HG02885 (cell line): ENCODE measurements at regions not wholly inside any gene's neighbourhood (a gene's known extent, or its start where the extent isn't known, plus 50 kb on each side); places are given as distances from the start of the nearest gene placed in this dataset.

Experiments
- ATAC-seq: cut with Tn5 transposase; IDR thresholded peaks from one replicate; pipeline ENCODE4 v1.9.1; 2021; ENCODE audit warnings: mild to moderate bottlenecking; ENCODE audit not compliant: unreplicated experiment, poor library complexity

DNA sequence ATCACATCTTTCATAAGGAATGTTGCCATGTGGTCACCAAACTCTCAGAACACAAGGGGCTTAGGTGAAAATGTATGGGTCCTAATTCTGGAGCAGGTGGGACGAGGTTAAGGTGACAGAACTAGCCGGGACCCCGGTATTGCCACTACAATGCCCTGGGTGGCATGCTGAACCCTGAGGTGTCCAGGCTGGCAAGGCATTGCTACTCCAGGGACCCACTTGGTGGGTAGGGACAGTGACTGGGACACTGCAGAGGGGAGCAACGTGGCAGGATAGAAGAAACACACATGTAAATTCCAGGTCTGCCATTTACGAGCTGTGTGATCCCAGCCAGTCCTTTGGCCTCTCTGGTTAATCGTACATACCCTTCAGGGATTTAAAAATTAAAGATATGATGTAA lies 206.9 kb upstream of the MVB12B start:
- no peak for ATAC-seq

DNA sequence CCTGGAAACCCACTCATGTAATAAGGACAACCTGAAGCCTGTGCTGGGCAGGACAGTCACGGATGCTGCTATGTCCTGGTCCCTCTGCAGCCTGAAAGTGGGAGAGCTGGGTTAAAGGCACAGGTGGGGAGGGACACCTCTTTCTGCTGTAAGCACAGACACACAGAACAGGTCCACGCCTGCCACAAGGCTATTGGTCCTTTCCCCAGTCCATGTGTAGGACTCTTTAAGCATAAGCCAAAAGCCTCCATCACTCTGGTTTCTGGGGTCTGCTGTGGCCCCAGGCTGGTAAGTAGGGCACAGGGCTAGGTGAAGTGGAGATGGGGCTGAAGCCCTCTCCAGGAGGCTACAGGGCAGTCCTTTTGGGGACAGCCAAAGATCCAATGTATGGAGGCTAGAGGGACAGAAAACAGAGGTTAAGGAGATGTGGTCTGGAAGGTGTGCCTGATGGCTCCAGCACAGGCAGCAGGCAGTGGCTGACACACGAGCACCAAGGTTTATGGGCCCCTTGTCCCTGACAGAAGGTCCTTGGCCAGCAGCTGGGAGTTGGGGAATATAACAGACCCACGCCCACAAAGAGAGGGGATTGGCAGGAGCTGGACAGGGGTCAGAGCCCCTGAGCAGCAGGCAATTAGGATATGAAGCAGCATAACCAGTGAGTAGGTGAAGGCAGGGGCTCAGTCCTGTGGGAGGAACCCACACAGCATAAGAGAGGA lies 203.6 kb upstream of the MVB12B start:
- ATAC-seq, result no peak

DNA sequence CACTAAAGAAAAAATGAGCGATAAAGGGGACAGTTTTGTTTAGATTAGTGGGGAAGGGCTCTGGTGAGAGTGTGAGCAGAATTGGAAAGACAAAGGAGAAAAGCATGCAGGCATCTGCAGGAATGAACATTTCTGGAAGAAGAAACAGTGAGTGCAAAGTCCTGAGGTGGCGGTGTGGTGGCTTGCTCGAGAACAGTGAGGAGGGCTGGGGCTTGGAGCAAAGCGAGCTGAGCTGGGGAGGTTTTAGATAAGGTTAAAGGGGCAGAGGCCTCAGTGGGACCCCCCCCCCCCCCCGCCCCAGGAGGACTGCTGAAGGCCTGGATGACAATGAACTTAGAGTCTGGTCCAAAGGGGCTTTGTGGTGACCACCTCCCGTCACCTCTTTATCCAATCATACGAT lies 202.7 kb upstream of the MVB12B start:
- ATAC-seq, result no peak

DNA sequence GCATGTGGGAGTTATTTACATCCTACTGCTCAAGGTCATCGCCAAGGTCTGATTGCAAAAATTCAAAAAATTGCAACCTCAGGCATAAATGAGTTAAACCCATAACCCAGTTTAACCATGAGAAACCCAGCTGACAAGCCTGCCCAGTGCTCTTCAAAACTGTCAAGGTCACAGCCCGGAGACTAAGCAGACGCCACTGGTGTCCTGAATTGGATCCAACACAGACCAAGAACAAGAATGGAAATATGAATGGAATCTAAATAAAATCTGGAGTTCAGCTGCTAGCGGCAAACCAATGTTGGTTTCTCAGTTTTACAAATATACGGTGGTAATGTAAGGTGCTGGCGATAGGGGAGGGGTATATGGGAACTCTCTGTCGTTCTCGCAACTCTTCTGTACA lies 201.5 kb upstream of the MVB12B start:
- ATAC-seq, result no peak

DNA sequence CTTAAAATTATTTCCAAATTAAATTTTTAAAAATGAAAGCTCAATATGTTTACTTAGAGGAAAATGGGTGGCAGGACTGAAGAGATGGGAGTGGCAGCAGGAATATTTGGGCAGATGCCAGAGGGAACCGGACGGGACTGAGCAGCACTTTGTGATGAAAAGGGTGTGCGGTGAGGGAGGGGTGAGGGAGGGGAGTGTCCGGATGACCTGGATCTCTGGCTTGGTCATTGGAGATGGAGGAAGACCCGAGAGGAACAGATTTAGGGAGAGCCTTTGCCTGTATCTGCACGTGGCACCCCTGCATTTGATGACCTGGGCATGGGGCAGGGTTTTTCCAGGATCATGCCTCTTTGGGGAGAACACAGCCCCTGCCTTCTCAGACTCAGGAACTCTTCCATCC lies 201.1 kb upstream of the MVB12B start:
- ATAC-seq, result no peak

DNA sequence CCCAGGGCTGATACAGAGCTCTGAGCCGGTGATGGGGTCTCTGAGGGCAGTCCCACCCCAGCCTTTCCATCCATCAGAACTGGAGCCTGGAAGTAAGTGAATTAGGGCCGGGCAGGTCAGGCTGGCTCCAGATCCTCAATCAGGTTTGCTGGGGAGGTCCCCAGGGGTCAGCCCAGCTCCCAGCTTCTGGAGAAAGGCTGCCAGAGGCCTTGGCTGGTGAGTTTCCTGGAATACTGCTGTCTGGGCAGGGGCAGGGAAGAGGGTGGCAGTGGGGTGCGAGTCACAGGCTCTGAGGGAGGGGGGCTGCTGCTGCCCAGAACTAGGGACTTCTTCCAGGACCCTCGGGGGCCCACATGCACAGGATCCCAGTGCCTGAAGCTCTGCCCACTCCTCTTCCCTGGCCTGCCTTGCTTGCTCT lies 200.6 kb upstream of the MVB12B start:
- ATAC-seq, result no peak

DNA sequence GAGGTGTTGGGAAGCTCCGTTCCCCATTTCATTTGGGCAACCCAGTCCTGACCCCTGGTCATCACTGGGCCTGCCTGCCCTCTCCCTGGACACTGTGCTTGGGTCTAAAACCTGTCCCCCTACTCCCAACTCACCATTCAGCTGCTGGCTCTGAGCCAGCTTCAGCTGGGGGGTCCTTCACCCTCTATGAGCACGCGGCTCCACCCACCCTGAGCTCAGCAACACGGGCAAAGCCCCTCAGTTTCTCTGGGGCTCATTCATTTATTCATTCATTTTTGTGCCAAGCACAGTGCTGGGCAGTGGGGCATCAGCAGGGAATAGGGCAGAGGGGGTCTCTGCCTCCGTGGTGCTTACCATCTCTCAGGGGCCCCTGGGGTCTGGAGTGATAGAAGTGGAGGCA lies 199.8 kb upstream of the MVB12B start:
- ATAC-seq, result no peak

DNA sequence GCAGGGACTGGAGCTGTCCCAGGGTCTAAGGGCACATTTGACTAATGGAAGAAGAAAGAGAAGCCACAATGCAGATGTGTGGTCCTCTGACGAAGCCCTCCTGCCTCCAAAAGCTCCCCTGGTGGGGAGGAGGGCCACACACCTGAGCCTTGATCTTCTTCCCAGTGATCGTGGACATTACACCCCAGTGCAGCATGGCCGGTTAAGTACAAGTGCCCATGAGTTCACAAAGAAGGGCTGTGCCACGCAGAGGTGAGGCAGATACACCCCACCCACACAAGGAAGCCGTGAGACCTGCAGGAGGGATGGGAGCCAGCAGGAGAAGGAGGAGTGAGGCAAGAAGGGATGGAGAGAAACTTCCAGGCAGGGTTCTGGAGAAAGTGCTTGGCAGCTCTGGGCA lies 199.0 kb upstream of the MVB12B start:
- no peak for ATAC-seq

DNA sequence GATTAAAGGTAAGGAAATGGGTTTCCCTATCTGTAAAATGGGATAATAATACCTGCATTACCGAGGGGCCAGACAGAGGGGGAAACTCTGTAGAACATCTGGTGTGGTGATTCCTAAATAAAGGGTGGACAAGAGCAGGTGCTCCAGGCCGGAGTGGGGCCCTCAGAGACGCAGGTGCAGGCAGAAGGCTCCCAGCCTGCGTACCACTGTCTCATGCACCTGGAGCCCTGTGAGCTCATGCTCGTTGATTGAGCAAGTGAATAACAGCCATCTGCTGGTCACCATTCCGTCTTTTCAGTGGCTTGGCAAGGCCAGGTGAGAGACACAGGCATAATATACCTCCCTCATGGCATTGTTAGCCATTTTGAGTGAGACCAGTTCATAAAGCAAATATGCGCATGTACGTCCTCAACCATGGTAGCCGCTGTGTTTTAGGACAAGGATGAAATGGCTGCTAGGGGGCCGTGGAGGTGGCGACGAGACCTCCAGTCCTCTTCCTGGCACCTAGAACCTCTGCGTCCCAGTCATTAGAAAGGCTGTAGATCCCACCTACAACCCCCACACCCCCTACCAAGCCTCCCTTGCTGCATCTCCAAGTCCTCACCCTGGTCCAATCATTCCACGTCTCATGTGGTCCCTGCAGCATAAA lies 198.0 kb upstream of the MVB12B start:
- no peak for ATAC-seq

DNA sequence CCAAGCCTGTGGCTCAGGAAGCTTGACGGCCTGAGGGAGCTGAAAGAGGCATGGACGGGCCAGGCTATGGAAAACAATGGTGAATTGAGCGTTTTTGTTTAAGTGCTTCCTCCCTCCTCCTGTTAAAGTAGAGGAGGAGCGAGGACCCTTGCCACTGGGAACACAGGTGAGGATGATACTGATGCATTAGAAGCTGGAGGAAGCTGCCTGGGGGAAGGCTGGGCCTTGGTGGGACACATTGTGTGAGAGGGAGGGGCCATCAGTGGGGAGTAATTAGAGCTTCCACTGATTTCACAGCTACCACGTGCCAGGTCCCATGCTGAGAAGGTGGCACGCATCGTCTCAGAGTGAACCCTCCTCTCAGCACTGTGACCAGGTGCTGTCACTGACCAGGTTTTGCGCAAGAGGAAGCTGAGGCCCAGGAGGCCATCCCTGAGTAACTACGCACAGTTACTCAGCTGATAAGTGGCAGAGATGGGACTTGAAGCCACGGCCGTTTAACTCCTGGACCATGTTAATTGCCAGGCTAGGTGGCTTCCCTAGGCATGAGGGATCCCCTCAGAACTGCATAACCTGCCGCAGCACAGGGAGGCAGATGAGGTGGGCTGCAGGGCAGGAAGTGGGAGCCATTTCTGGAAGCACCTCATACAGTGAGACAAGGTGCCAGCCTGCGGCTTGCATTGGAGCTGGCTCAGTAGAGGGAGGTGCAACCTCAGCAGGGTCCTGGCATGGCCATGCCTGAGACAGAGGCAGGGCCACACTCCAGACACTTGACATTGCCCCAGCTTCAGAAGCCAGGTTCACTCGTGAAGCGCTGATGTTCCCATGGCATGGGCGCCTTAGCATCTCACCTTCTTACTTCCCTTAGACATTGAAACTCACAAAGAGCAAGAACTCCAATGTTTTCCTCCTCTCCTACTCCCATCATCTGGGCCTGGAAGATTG lies 195.3 kb upstream of the MVB12B start:
- ATAC-seq, result no peak

DNA sequence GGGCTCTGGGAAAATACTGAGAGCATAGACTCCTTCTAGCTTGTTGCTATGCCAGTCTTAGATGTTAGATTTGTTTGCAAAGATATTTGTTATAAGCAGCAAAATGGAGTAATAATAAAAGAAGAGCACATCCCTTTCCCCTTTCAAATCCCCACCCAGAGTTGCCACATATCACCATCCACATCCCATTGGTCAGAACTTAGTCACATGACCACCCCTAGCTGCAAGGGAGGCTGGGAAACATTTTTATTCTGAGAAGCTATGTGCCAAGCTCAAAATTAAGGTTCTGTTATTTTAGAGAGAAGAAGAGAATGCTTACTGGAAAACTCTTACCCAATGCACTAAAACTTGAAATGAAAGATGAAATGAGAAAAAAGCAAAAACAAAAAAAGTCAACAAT lies 193.9 kb upstream of the MVB12B start:
- ATAC-seq, result no peak

DNA sequence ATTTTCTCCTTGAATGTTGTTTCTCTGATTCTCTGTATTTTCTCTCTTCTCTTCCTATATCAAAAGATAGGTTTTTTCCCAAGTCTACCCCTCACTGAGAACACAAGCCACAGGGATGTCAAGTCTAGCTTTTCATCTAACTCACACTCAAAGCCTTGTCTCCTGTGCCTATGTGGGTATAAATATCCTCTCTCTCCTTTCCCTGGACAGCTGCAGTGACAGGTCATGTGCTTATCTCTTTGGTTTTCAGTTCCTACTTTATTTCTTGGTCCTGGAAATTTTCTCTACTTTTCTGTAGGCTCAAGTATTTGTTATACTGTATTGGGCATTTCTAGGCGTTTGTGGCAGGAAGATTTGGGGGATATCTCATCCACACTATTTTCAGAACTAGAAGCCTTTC lies 182.4 kb upstream of the MVB12B start:
- no peak for ATAC-seq

DNA sequence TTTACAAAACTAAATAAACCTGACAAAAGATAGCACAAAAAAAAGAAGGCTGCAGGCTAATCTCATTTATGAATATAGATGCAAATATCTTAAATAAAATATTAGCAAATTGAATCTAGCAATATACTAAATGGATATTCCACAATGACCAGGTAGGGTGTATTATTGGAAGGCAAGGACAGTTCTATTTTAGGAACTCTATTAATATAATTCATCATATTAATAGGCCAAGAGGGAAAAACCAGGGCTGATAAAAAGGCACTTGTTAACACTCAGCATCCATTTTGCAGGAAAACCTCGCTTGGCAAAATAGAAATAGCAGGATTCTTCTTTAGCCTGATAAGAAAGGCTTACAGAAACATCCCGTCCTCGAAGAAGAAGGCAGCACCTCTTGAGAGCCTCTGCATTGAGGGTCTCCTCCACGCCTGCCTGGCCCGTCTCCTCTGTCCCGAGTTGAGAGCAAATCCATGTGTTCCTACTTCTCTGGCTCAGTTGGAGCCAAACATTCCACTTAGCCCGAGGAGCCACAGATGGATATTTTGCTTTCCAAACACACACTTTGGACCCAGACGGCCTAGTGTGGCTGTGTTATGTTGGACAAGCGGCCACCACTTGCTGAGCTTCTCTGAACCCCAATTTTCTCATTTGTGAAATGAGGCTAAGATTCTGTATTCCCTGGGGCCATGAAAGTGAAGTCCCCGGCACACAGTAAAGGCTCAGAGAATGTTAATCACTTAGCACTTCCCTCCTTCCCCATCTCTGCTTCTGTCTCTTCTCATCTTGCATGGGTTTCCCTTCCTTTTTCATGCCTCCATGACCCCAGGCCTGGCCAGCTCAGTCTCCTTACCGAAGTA lies 181.8 kb upstream of the MVB12B start:
- no peak for ATAC-seq

DNA sequence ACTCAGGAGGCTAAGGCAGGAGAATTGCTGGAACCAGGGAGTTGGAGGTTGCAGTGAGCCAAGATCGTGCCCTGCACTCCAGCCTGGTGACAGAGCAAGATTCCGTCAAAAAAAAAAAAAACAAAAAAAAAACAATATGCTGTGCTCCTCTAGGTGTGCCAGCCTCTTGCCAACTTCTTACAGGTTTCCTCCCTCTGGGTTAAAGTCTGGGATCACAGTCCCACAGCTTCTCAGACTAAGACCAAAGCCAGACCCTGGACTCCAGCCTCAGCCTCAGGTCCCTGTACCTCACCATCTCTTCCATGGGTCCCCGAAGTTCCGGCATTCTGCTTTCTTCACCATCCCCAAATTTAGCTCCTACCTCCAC lies 180.8 kb upstream of the MVB12B start:
- no peak for ATAC-seq

DNA sequence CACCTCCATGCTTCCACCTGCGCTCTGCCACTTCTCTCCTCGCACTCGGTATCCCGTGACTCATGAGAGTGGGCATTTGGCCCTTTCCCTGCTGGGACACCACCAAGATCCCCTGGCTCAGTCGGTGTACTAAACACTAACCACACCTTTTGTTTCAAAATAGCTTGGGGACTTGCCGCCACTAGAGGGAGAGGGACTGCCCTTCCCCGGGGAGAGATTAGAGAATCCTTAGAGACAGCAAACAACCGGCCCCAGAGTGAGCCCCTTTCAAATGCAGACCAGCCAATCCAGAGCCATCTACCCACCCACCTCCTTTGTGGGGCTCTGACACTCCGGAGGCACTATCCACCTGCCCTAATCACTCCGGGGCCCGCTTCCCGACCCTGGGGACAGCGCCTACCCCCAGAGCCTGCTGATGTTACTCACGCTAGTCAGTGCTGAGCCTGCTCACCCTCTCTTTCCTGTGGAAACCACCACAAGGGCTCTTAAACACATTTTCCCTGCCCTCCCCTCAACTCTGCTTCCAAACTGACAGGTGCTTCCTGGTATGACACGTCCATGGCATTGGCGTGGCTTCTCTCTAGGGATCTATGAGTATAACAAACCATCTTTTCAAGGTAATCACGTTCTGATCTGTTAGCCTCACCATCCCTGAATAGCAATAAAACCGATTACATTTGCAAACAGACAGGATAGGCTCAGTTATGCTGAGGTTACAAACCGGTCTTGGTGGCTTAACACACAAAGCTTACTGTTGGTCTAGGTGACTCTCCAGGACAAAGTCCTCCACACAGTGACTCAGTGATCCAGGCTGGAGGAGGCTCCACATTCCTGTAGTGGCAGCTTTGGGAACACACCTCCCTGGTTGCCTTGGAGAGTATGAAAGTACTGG lies 180.1 kb upstream of the MVB12B start:
- no peak for ATAC-seq

DNA sequence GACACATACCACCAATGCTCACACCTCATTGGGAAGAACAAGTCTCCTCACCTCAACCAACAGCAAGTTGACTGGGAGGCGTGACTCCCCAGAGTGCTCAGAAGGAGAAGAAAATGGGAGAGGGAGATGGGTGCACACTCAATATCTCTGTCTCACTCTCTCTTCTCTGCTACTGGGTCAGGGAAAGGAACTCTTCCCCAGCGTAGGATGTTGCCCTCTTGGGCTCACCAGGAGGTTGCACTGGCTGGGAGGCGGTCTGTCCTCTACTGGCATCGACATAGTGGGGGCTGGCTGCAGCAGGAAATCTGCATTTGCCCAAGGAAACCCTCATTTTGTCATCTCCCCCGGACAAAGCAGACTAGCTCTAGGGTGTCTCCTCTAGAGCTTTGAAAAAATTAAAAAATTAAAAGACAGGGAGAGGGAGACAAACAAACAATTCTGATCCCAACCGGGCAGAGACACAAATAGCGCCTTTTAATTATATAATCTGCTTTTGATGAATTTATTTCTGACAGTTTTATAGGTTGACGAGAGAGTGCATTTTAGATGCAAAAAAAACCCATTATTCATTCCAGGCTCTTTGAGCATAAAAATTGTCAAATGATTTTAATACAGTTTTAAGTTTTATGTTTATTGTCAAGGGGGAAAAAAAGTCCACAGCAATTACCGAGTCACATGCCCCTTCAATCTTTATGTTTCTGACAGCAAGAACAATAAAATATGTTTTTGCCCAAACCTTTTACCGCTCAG lies 179.3 kb upstream of the MVB12B start:
- no peak for ATAC-seq

DNA sequence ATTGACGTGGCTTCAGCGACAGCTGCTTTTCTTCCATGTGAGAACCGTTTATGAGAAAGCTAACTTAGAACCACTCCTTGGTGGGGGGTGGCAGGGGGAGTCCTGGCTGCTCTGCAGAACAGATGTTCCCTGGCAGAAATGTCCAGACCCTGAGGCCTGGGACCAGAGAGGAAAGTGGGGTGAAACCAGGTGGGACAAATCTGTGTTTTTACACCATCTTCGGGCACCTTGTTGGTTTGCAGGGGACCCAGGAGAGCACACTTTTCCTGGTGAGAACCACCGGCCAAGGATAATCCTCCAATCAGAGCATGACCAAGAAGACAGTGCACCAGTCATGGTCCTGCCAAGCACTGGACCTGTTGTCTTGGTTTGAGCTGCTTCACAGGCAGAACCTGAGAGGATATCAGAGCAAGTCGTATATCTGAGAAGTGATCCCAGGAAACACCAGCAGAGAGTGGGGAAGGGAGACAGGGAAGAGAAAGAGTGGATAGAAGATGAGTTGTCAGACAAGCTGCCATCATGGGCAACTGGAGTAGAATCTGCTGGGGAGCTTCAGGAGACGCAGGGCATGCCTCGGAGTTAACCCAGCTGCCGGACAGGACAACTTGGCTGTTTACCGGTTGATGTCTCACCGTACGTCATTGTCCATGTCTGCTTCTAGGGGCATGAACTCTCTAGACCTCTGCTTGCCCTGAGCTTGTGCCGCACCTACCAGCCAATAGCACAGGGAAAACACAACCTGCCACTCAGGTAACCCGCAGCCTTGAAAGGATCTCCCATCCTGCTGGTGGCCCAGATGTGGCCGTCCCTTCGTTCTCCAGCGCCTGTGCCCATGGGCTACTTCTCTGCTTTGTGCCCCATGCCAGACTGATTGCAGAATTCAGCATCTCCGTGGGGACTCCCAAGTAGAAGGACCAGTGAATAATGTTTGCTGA lies 178.4 kb upstream of the MVB12B start:
- no peak for ATAC-seq

DNA sequence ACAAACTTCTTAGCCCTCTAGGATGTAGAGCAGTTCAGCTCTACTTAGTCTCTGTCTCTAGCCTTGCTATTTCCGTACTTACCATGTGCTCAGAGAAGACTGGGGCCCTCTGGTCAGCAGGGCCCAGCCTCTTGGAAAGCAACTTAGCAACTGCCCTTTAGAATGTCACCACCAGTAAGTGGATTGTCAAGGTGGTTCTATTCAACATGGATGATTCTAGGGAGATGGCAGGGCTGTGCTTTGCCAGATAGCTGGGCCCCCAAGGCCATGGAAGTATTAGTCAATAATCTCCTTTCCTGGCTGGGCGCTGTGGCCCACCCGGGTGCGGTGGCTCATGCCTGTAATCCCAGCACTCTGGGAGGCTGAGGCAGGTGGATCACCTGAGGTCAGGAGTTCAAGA lies 177.6 kb upstream of the MVB12B start:
- ATAC-seq, result no peak
